H9 (cell line): ENCODE measurements at regions not wholly inside any gene's neighbourhood (a gene's known extent, or its start where the extent isn't known, plus 50 kb on each side); places are given as distances from the start of the nearest gene placed in this dataset.

Source experiments
- DNase-seq: peaks from one replicate; pipeline ENCODE4 v3.0.0-alpha.2; 2017
- H2AFZ ChIP-seq: one replicate; pipeline ENCODE4 v1.6.1; 2013; ENCODE audit warnings: mild to moderate bottlenecking, low read length, control low read depth, moderate library complexity
- H2AK5ac ChIP-seq: 2 replicates; pipeline ENCODE4 v1.6.1; 2013; ENCODE audit warnings: low read length, control low read depth, mixed read lengths; ENCODE audit not compliant: insufficient read length
- H2BK120ac ChIP-seq: one replicate; pipeline ENCODE4 v1.6.1; 2013; ENCODE audit warnings: low read depth, mild to moderate bottlenecking, low read length, control low read depth, inconsistent platforms; ENCODE audit not compliant: poor library complexity, severe bottlenecking
- H2BK12ac ChIP-seq: 2 replicates; pipeline ENCODE4 v1.6.1; 2013; ENCODE audit warnings: low read length, control low read depth, mixed read lengths, low read depth; ENCODE audit not compliant: insufficient read length
- H2BK15ac ChIP-seq: 2 replicates; pipeline ENCODE4 v1.6.1; 2013; ENCODE audit warnings: low read depth, low read length, control low read depth
- H2BK20ac ChIP-seq: one replicate; pipeline ENCODE4 v1.6.1; 2013; ENCODE audit warnings: low read depth, mild to moderate bottlenecking, low read length, control low read depth, inconsistent platforms; ENCODE audit not compliant: poor library complexity, severe bottlenecking
- H2BK5ac ChIP-seq: 2 replicates; pipeline ENCODE4 v1.6.1; 2013; ENCODE audit warnings: low read length, control low read depth, mixed read lengths; ENCODE audit not compliant: insufficient read length
- H3K14ac ChIP-seq: 2 replicates; pipeline ENCODE4 v1.6.1; 2013; ENCODE audit warnings: low read length, control low read depth; ENCODE audit not compliant: insufficient read depth
- H3K18ac ChIP-seq: 2 replicates; pipeline ENCODE4 v1.6.1; 2013; ENCODE audit warnings: low read depth, mild to moderate bottlenecking, mixed read lengths, low read length, control low read depth; ENCODE audit not compliant: insufficient read length
- H3K23ac ChIP-seq: 2 replicates; pipeline ENCODE4 v1.6.1; 2013; ENCODE audit warnings: low read length, control low read depth, mixed read lengths, low read depth; ENCODE audit not compliant: insufficient read length
- H3K23me2 ChIP-seq: 2 replicates; pipeline ENCODE4 v1.6.1; 2013; ENCODE audit warnings: low read depth, mild to moderate bottlenecking, mixed read lengths, low read length, control low read depth; ENCODE audit not compliant: insufficient read length, poor library complexity, severe bottlenecking
- H3K27ac ChIP-seq: 2 replicates; pipeline ENCODE4 v1.5.1; 2013; ENCODE audit warnings: low read length, control low read depth, mixed read lengths, low read depth; ENCODE audit not compliant: insufficient read length
- H3K27me3 ChIP-seq: 2 replicates; pipeline ENCODE4 v1.6.1; 2013; ENCODE audit warnings: low read length, control low read depth, inconsistent platforms; ENCODE audit not compliant: insufficient read depth
- H3K4ac ChIP-seq: 2 replicates; pipeline ENCODE4 v1.6.1; 2013; ENCODE audit warnings: low read depth, mild to moderate bottlenecking, control low read depth, inconsistent platforms, low read length, moderate library complexity
- H3K4me1 ChIP-seq: 2 replicates; pipeline ENCODE4 v1.6.1; 2013; ENCODE audit warnings: low read length, control low read depth, inconsistent platforms; ENCODE audit not compliant: insufficient read depth
- H3K4me2 ChIP-seq: 2 replicates; pipeline ENCODE4 v1.6.1; 2013; ENCODE audit warnings: low read length, control low read depth, mixed read lengths; ENCODE audit not compliant: insufficient read length, insufficient read depth
- H3K56ac ChIP-seq: 2 replicates; pipeline ENCODE4 v1.6.1; 2013; ENCODE audit warnings: low read depth, mild to moderate bottlenecking, mixed read lengths, low read length, control low read depth; ENCODE audit not compliant: insufficient read length
- H3K79me1 ChIP-seq: 2 replicates; pipeline ENCODE4 v1.6.1; 2013; ENCODE audit warnings: low read depth, mild to moderate bottlenecking, moderate library complexity, low read length, control low read depth, inconsistent platforms; ENCODE audit not compliant: insufficient read depth, poor library complexity, severe bottlenecking
- H3K79me2 ChIP-seq: 2 replicates; pipeline ENCODE4 v1.6.1; 2013; ENCODE audit warnings: low read length, control low read depth, inconsistent platforms; ENCODE audit not compliant: insufficient read depth
- H3K9ac ChIP-seq: 2 replicates; pipeline ENCODE4 v1.6.1; 2013; ENCODE audit warnings: low read length, control low read depth, mixed read lengths; ENCODE audit not compliant: insufficient read length; ENCODE audit errors: extremely low read depth
- H3K9me3 ChIP-seq: one replicate; pipeline ENCODE4 v1.6.1; 2013; ENCODE audit warnings: low read depth, low read length, inconsistent platforms; ENCODE audit not compliant: control insufficient read depth
- H3T11ph ChIP-seq: one replicate; pipeline ENCODE4 v1.6.1; 2013; ENCODE audit warnings: mild to moderate bottlenecking, low read length, control low read depth, inconsistent platforms
- H4K20me1 ChIP-seq: one replicate; pipeline ENCODE4 v1.6.1; 2013; ENCODE audit not compliant: control insufficient read depth, insufficient read length, insufficient read depth
- H4K5ac ChIP-seq: 2 replicates; pipeline ENCODE4 v1.6.1; 2013; ENCODE audit warnings: low read depth, mild to moderate bottlenecking, mixed read lengths, low read length, control low read depth; ENCODE audit not compliant: insufficient read length
- H4K8ac ChIP-seq: replicated peaks from 2 replicates; pipeline ENCODE4 v1.6.1; 2013; ENCODE audit warnings: low read length, control low read depth, mixed read lengths, low read depth; ENCODE audit not compliant: insufficient read length
- H4K91ac ChIP-seq: 2 replicates; pipeline ENCODE4 v1.6.1; 2013; ENCODE audit warnings: low read depth, mild to moderate bottlenecking, moderate library complexity, mixed read lengths, low read length, control low read depth; ENCODE audit not compliant: insufficient read length
- H3K27ac Mint-ChIP-seq, 3 experiments: 2 replicates in 2 of 3; 3 replicates in 1 of 3; pipeline ENCODE4 v1.8.0; 2020 to 2021; ENCODE audit warnings: mixed read lengths in 3 of 3, mild to moderate bottlenecking in 1 of 3, moderate library complexity in 1 of 3
- H3K27me3 Mint-ChIP-seq: 2 replicates; pipeline ENCODE4 v1.8.0; 2021; ENCODE audit warnings: low read depth, mild to moderate bottlenecking, moderate library complexity, mixed read lengths
- H3K36me3 Mint-ChIP-seq, 3 experiments: 2 replicates in 2 of 3; 3 replicates in 1 of 3; pipeline ENCODE4 v1.8.0; 2020 to 2021; ENCODE audit warnings: low read depth in 3 of 3, mixed read lengths in 3 of 3; ENCODE audit not compliant: insufficient read depth in 1 of 3
- H3K4me1 Mint-ChIP-seq, 2 experiments: 2 replicates each; pipeline ENCODE4 v1.8.0; 2020; ENCODE audit warnings: mixed read lengths in 2 of 2
- H3K4me3 Mint-ChIP-seq, 2 experiments: 2 replicates in 1 of 2; 3 replicates in 1 of 2; pipeline ENCODE4 v1.8.0; 2020 to 2021; ENCODE audit warnings: mild to moderate bottlenecking in 2 of 2, mixed read lengths in 2 of 2, moderate library complexity in 1 of 2
- H3K9me3 Mint-ChIP-seq, 2 experiments: 2 replicates in 1 of 2; 3 replicates in 1 of 2; pipeline ENCODE4 v1.8.0; 2020; ENCODE audit warnings: mild to moderate bottlenecking in 2 of 2, mixed read lengths in 2 of 2, moderate library complexity in 1 of 2
- WGBS: extraction: QIAGEN DNeasy Blood & Tissue Kit; methylation state at CpG from one replicate; pipeline ENCODE4 v1.1.7; 2013; ENCODE audit warnings: missing lambda C conversion rate, low lambda C conversion rate, mixed read lengths; ENCODE audit not compliant: insufficient read length; ENCODE audit errors: extremely low coverage; 5-methylcytosine and 5-hydroxymethylcytosine counted together
- TF ChIP-seq, protein P1 (sequence below): fragments of 200-600 bp; sonication (generic); conservative IDR thresholded peaks from 3 replicates; pipeline ENCODE4 v1.8.0; 2021; ENCODE audit warnings: antibody characterized with exemption, mild to moderate bottlenecking

- peaks cover 4% of the 10 kb centered on the region; the same call in 1 of the 2 replicates for H3K79me2 ChIP-seq
- Mint-ChIP-seq H3K27me3 (peaks cover 2% of the 10 kb centered on the region; the same call in 1 of the 2 replicates), H3K36me3 (peaks cover 0 to 13% (median 8%) of the 10 kb centered on the region in 3 experiments; a peak in 6 of 7 replicates), H3K4me1 (peaks cover 39 to 42% of the 10 kb centered on the region in 2 experiments), H3K9me3 (no peaks in the 10 kb centered on the region), H3K4me3 (no peak overlapping the region), H3K27ac (peak overlapping the region; percentile 36 to 90 (median 70); a peak in 3 of 7 replicates)
- TF ChIP-seq, protein P1, sequence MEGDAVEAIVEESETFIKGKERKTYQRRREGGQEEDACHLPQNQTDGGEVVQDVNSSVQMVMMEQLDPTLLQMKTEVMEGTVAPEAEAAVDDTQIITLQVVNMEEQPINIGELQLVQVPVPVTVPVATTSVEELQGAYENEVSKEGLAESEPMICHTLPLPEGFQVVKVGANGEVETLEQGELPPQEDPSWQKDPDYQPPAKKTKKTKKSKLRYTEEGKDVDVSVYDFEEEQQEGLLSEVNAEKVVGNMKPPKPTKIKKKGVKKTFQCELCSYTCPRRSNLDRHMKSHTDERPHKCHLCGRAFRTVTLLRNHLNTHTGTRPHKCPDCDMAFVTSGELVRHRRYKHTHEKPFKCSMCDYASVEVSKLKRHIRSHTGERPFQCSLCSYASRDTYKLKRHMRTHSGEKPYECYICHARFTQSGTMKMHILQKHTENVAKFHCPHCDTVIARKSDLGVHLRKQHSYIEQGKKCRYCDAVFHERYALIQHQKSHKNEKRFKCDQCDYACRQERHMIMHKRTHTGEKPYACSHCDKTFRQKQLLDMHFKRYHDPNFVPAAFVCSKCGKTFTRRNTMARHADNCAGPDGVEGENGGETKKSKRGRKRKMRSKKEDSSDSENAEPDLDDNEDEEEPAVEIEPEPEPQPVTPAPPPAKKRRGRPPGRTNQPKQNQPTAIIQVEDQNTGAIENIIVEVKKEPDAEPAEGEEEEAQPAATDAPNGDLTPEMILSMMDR, result no peak
- H3T11ph ChIP-seq, result no peak overlapping the region
- H2BK12ac ChIP-seq, result no peak overlapping the region
- no peak overlapping the region for H4K5ac ChIP-seq
- H3K56ac ChIP-seq, result no peak overlapping the region
- H3K4ac ChIP-seq, result no peak overlapping the region
- H2BK20ac ChIP-seq, result no peak overlapping the region
- no peak overlapping the region for H2BK5ac ChIP-seq
- H2BK120ac ChIP-seq, result no peak overlapping the region
- no peaks in the 10 kb centered on the region for H3K79me1 ChIP-seq
- DNase-seq, result no peak
- H3K18ac ChIP-seq, result no peak overlapping the region
- H4K8ac ChIP-seq, result no peak overlapping the region
- H3K27ac ChIP-seq, result no peak overlapping the region
- no peak overlapping the region for H2BK15ac ChIP-seq
- H3K27me3 ChIP-seq, result no peaks in the 10 kb centered on the region
- no peak overlapping the region for H3K4me2 ChIP-seq
- H3K14ac ChIP-seq, result no peak overlapping the region
- H3K9me3 ChIP-seq, result no peaks in the 10 kb centered on the region
- H2AK5ac ChIP-seq, result no peak overlapping the region
- no peak overlapping the region for H3K9ac ChIP-seq
- no peak overlapping the region for H3K23ac ChIP-seq
- H4K20me1 ChIP-seq, result no peaks in the 10 kb centered on the region
- no peak overlapping the region for H4K91ac ChIP-seq
- H2AFZ ChIP-seq, result no peak overlapping the region
- H3K23me2 ChIP-seq, result peaks cover 8% of the 10 kb centered on the region
- no CpG with 5 or more reads among the region's 21 CpGs for WGBS
- peaks cover 3% of the 10 kb centered on the region; the same call in 1 of the 2 replicates for H3K4me1 ChIP-seq
Observed at GRCh38 chr17:77286641-77287431, 146.1 kb downstream of the SEC14L1 start.
